SU-DHL-6 (cell line): ENCODE measurements at regions not wholly inside any gene's neighbourhood (a gene's known extent, or its start where the extent isn't known, plus 50 kb on each side); places are given as distances from the start of the nearest gene placed in this dataset.

Source experiments
- EZH2phosphoT487 ChIP-seq: fragments of 200-600 bp; sonication (generic), shearing (Covaris generic); conservative IDR thresholded peaks from 2 replicates; pipeline ENCODE4 v1.6.1; 2018; ENCODE audit warnings: mild to moderate bottlenecking, antibody characterized with exemption, low read length, moderate library complexity, mixed read lengths
- TF ChIP-seq, protein P1 (sequence below): fragments of 200-600 bp; sonication (generic); IDR thresholded peaks from one replicate; pipeline ENCODE4 v1.5.1; 2017; ENCODE audit warnings: antibody characterized with exemption, mild to moderate bottlenecking, low read length, moderate library complexity; ENCODE audit not compliant: insufficient read depth, poor library complexity, severe bottlenecking

DNA sequence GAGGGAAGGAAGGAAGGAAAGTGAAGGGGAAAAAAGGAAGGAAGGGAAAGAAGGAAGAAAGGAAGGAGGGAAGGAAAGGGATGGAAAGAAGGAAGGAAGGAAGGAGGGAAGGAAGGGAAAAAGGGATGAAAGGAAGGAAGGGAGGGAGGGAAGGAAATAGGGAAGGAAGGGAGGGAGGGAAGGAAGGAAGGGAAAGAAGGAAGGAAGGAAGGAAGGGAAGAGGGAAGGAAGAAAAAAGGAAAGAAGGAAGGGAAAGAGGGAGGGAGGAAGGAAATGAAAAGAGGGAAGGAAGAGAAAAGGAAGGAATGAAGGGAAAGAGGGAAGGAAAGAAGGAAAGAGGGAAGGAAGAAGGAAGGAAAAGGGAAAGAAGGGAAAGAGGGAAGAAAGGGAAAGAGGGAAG lies 136.9 kb downstream of the BARX1 start:
- TF ChIP-seq, protein P1, sequence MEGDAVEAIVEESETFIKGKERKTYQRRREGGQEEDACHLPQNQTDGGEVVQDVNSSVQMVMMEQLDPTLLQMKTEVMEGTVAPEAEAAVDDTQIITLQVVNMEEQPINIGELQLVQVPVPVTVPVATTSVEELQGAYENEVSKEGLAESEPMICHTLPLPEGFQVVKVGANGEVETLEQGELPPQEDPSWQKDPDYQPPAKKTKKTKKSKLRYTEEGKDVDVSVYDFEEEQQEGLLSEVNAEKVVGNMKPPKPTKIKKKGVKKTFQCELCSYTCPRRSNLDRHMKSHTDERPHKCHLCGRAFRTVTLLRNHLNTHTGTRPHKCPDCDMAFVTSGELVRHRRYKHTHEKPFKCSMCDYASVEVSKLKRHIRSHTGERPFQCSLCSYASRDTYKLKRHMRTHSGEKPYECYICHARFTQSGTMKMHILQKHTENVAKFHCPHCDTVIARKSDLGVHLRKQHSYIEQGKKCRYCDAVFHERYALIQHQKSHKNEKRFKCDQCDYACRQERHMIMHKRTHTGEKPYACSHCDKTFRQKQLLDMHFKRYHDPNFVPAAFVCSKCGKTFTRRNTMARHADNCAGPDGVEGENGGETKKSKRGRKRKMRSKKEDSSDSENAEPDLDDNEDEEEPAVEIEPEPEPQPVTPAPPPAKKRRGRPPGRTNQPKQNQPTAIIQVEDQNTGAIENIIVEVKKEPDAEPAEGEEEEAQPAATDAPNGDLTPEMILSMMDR: no peak
- no peak for TF ChIP-seq EZH2phosphoT487
